Naive B cell (primary cell): ENCODE measurements at regions not wholly inside any gene's neighbourhood (a gene's known extent, or its start where the extent isn't known, plus 50 kb on each side); places are given as distances from the start of the nearest gene placed in this dataset.
A peak's percentile ranks its signal among the peaks of the same experiment; 100 is the strongest.

Source experiments
- ATAC-seq, 2 donors: fragments of 150-1000 bp; cut with Tn5 transposase; 2 replicates each; pipeline ENCODE4 v1.10.0; 2021; ENCODE audit warnings: low read depth in 2 of 2, mild to moderate bottlenecking in 2 of 2, moderate library complexity in 2 of 2
- DNase-seq: peaks from one replicate; pipeline ENCODE4 v3.0.0; 2022
- H3K27ac Mint-ChIP-seq, 6 donors: one replicate each; pipeline ENCODE4 v1.8.0; 2020 to 2022; ENCODE audit warnings: mild to moderate bottlenecking in 6 of 6, mixed read lengths in 6 of 6, moderate library complexity in 5 of 6, inconsistent platforms in 2 of 6
- H3K27me3 Mint-ChIP-seq, 3 donors: one replicate each; pipeline ENCODE4 v1.8.0; 2021 to 2022; ENCODE audit warnings: mixed read lengths in 3 of 3, mild to moderate bottlenecking in 1 of 3
- H3K36me3 Mint-ChIP-seq, 2 donors: one replicate each; pipeline ENCODE4 v1.8.0; 2020 to 2022; ENCODE audit warnings: mixed read lengths in 2 of 2, inconsistent platforms in 1 of 2, mild to moderate bottlenecking in 1 of 2
- H3K4me1 Mint-ChIP-seq, 3 donors: one replicate each; pipeline ENCODE4 v1.8.0; 2020 to 2022; ENCODE audit warnings: mixed read lengths in 3 of 3, inconsistent platforms in 1 of 3, mild to moderate bottlenecking in 1 of 3, moderate library complexity in 1 of 3
- H3K4me3 Mint-ChIP-seq, 8 donors: one replicate each; pipeline ENCODE4 v1.8.0; 2020 to 2022; ENCODE audit warnings: mild to moderate bottlenecking in 8 of 8, mixed read lengths in 8 of 8, moderate library complexity in 8 of 8, inconsistent platforms in 2 of 8
- H3K9me3 Mint-ChIP-seq, 7 donors: one replicate each; pipeline ENCODE4 v1.8.0; 2020 to 2022; ENCODE audit warnings: mixed read lengths in 7 of 7, mild to moderate bottlenecking in 5 of 7, inconsistent platforms in 2 of 7, moderate library complexity in 1 of 7

DNA sequence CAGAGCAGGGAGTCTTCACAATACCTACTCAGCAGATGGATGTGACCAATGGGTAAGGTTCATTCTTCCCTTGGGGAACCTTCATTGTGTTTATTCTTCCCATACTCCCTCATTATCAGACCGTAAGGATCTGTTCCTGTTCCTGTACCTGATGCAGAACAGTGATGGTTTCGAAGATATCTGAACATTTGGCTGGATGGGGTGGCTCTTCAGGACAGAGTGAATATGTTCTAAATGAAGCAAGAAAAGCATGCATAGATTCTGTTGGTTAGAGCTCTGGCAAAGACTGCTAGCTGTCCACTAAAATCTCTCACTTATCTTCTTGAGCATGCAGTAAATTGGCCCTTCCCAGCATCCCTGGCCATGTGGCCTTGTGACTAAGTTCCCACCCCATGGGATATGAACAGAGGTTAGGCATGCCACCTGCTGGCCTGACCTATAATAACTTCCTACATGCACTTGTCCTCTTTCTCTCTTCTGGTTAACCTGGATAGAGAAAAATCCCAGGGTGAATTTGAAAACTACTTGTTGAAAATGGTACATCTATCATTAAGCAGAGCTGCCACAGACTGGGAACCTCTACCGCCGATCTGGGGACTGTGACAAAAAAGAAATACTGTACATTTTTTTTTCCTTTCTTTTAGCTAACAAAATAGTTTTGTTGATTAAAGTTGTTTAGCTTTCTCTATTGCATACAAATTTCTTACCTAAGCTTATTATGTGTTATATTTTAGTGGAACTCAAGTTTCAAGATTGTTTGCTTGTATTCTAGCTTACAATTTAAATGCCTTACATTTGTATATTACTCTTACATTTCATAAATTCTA, 60.0 kb upstream of the BANK1 start:
- peak overlapping the region in 2 of 6 donors; percentile 26 to 66 for H3K27ac Mint-ChIP-seq
- peak; percentile 67 to 78 for ATAC-seq
- DNase-seq: peak; percentile 38

DNA sequence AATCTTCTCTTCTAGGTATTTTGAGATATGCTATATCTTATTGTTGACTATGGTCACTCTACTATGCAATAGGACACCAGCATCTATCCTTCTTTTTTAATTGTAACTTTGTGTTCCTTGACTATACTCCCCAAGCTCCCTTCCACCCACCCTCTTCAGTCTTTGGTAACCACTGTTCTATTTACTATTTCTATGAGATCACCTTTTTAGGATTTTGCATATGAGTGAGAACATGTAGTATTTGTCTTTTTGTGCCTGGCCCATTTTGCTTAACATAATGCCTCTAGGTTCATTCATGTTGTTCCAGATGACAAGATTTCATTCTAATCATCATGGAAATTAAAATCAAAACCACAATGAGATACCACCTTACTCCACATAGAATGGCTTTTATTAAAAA, 63.3 kb upstream of the BANK1 start:
- no peaks in the 10 kb centered on the region for H3K9me3 Mint-ChIP-seq
- H3K27ac Mint-ChIP-seq: no peak overlapping the region
- H3K27me3 Mint-ChIP-seq: no peaks in the 10 kb centered on the region
- DNase-seq: no peak
- H3K4me1 Mint-ChIP-seq: peaks cover 14 to 27% (median 21%) of the 10 kb centered on the region in 3 donors
- H3K36me3 Mint-ChIP-seq: no peaks in the 10 kb centered on the region
- no peak for ATAC-seq
- no peak overlapping the region for H3K4me3 Mint-ChIP-seq

More for the DNA sequence above, 60.0 kb upstream of the BANK1 start:
- no peaks in the 10 kb centered on the region for H3K27me3 Mint-ChIP-seq
- no peaks in the 10 kb centered on the region for H3K36me3 Mint-ChIP-seq
- peaks cover 12 to 22% (median 21%) of the 10 kb centered on the region in 3 donors for H3K4me1 Mint-ChIP-seq
- H3K4me3 Mint-ChIP-seq: no peak overlapping the region
- no peaks in the 10 kb centered on the region for H3K9me3 Mint-ChIP-seq

DNA sequence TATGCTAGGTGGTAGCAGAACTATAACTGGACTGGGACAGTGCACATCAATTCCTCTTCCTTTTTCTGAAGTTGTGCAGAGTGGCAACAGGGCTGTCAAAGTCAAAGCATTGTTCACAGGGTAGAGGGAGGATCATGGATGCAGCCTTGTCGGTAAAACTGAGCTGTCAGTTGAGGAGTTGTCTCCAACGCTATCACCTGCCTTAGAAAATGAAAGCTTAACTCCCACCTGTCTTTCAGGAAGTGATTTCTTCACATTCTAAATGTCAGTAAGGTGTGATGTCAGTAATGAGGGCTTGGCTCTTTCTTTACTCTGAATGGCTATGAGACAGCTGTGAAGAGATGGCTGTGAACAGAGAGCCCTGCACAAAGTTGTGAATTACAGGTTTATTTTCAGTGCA, 66.4 kb upstream of the BANK1 start:
- H3K9me3 Mint-ChIP-seq: no peaks in the 10 kb centered on the region
- H3K27ac Mint-ChIP-seq: peak overlapping the region in 2 of 6 donors; percentile 9 to 42
- peaks cover 8 to 16% (median 13%) of the 10 kb centered on the region in 3 donors for H3K4me1 Mint-ChIP-seq
- no peaks in the 10 kb centered on the region for H3K27me3 Mint-ChIP-seq
- peak overlapping the region in 1 of 8 donors; percentile 2 for H3K4me3 Mint-ChIP-seq
- ATAC-seq (peak; percentile 54 to 65), DNase-seq (no peak)
- no peaks in the 10 kb centered on the region for H3K36me3 Mint-ChIP-seq

DNA sequence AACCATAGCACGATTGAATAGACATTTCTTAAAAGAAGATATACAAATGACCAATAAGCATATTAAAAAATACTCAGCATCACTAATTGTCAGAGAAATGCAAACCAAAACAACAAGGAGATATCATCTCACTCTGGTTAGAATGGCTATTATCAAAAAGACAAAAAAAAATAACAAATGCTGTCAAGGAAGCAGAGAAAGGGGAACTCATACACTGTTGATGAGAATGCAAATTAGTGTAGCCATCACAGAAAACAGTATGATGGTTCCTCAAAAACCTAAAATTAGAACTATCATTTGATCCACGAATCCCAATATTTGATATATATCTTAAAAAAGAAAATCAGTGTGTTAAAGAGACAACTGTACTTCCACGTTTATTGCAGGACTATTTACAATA, 71.7 kb upstream of the BANK1 start:
- no peak for DNase-seq

DNA sequence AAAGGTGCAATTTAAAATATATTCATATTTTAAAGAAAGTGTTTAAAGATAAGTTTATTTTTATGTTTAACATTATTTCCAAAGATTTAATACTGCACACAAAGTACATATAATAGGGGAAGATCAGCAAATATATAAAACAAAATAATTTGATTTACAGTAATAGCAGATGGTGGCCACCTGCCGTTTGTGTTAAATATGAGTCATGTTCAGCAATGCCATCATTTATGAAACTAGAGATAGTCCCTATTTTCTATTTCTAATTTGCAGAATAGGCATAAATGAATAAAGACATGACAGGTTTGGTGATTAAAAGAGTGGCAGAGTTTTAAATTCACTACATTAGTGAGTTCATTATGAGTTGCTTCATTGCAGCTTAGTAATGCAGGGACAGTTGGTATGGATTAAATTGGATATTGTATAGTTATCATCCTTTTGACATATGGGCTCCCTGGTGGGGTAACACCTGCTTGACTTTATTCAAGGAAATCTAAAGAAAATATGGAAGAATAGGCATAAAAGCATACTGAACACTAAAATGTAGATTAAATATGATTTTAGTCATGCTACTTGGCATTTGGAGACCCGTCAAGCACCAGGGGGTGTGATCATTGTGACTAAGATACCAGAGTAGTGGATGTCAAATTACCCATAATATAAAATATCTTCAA, 78.8 kb upstream of the BANK1 start:
- no peaks in the 10 kb centered on the region for H3K27me3 Mint-ChIP-seq
- peaks cover 5 to 20% (median 8%) of the 10 kb centered on the region in 7 donors for H3K9me3 Mint-ChIP-seq
- no peak overlapping the region for H3K27ac Mint-ChIP-seq
- ATAC-seq (no peak), DNase-seq (no peak)
- H3K4me1 Mint-ChIP-seq: no peaks in the 10 kb centered on the region
- no peak overlapping the region for H3K4me3 Mint-ChIP-seq
- H3K36me3 Mint-ChIP-seq: peaks cover under 1 to 9% of the 10 kb centered on the region in 2 donors

More for the DNA sequence above, 71.7 kb upstream of the BANK1 start:
- Mint-ChIP-seq H3K4me3 (no peak overlapping the region), H3K27me3 (no peaks in the 10 kb centered on the region), H3K9me3 (peaks cover 12 to 40% (median 24%) of the 10 kb centered on the region in 7 donors), H3K4me1 (peaks cover 5 to 11% (median 7%) of the 10 kb centered on the region in 3 donors), H3K27ac (peak overlapping the region in 2 of 6 donors; percentile 45 to 49), H3K36me3 (peaks cover 15 to 26% of the 10 kb centered on the region in 2 donors)
- ATAC-seq: peak; percentile 62 to 69

DNA sequence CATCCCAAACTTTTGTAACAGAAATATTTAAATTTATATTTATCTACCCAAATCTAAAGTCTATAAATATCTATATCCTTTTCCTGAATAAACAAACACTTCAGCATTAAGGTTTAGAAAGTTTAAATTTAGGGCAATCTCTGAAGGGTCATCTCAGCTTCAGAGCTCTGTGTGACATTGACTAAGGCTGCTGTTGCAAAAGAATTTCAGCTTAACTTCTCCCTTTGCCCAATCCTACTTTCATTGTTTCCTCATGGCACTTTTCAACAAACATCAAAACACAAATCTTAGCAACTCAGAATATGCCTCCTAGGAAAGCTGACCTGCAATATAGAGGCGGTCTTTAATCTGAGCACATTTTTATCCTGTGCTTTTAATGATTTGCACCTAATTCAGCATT, 79.7 kb upstream of the BANK1 start:
- Mint-ChIP-seq H3K27me3 (no peaks in the 10 kb centered on the region), H3K9me3 (peaks cover 5 to 25% (median 15%) of the 10 kb centered on the region in 7 donors), H3K4me1 (no peaks in the 10 kb centered on the region), H3K4me3 (no peak overlapping the region), H3K27ac (no peak overlapping the region), H3K36me3 (peaks cover 5 to 13% of the 10 kb centered on the region in 2 donors)
- DNase-seq (no peak), ATAC-seq (no peak)

DNA sequence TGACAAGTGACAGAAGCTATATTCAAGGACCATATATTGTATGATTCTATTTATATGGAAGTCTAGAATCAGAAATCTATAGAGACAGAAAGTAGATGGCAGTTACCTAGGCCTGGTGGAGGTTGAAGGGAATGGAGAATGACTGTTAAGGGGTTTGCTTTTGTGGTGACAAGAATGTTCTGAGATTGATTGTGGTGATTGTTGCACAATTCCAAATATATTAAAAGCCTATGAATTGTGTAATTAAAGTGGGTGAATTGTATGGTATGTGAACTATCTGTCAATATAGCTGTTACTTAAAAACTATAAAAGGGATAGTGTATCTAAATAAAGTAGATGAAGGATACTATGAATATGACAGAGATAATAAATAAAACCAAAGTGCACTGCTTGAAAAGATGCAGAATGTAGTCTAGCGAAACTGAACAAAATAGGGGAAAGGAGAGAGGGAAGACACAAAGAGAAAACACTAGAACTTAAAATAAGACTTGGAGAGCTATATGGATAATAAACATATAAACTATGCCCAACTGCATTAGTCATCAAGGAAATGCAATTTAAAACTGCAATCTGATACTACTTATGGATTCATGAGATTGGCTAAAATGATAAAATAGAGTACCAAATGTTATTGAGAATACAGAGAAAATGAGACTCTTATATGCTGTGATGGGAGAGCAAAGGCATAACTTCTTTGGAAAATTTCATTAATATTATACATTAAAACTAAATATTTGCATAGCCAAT, 82.1 kb upstream of the BANK1 start:
- H3K9me3 Mint-ChIP-seq: peaks cover 0 to 12% (median 8%) of the 10 kb centered on the region in 7 donors
- no peak for DNase-seq
- no peaks in the 10 kb centered on the region for H3K27me3 Mint-ChIP-seq
- ATAC-seq: no peak
- H3K36me3 Mint-ChIP-seq: peaks cover 5 to 14% of the 10 kb centered on the region in 2 donors
- H3K4me3 Mint-ChIP-seq: no peak overlapping the region
- H3K4me1 Mint-ChIP-seq: no peaks in the 10 kb centered on the region
- H3K27ac Mint-ChIP-seq: peak overlapping the region in 2 of 6 donors; percentile 2 to 40

DNA sequence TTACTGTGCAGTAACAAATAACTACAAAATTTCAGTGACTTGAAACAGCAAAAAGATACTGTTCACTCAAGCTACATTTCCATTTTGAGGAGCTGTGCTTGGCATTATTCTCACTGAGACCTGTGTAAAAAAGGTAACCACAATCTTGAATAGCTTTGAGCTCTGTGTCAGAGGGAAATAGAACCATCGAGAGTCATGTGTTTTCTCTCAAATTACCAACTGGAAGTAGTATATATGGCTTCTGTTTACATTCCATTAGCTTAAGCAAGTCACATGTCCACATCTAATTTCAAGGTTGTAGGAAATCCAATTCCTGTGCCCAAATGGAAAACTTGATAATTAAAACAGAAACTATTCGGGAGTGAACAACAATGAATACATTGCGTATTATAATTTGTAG, 82.9 kb upstream of the BANK1 start:
- H3K27ac Mint-ChIP-seq: no peak overlapping the region
- ATAC-seq: no peak
- H3K27me3 Mint-ChIP-seq: no peaks in the 10 kb centered on the region

DNA sequence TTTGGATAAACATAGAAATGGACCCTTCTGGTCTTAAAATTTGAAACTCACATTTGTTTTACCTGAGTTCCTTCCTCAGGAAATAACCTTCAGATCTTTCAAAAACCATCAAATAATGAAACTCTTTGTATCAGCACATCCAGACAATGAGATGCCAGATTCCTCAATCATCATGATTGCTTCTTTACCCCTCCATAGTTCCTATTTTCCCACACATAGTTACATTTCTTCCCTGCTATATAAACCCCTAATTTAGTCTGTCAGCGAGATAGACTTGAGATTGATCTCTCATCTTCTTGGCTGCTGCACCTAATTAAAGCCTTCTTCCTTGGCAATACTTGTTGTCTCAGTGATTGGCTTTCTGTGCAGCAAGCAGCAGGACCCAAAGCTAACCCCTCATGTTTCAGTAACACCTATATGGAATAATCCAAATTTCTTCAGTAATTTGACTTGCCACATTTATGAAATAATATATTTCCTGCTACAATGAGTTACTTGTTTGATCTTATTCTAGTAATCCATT, 83.9 kb upstream of the BANK1 start:
- Mint-ChIP-seq H3K4me3 (no peak overlapping the region), H3K27me3 (no peaks in the 10 kb centered on the region), H3K9me3 (peaks cover 0 to 12% (median 8%) of the 10 kb centered on the region in 7 donors), H3K27ac (no peak overlapping the region), H3K4me1 (no peaks in the 10 kb centered on the region), H3K36me3 (peaks cover 5 to 14% of the 10 kb centered on the region in 2 donors)
- no peak for ATAC-seq
- no peak for DNase-seq

More for the DNA sequence above, 82.9 kb upstream of the BANK1 start:
- H3K36me3 Mint-ChIP-seq: peaks cover 5 to 14% of the 10 kb centered on the region in 2 donors
- no peak for DNase-seq
- H3K4me1 Mint-ChIP-seq: no peaks in the 10 kb centered on the region
- no peak overlapping the region for H3K4me3 Mint-ChIP-seq
- H3K9me3 Mint-ChIP-seq: peaks cover 0 to 12% (median 8%) of the 10 kb centered on the region in 7 donors

DNA sequence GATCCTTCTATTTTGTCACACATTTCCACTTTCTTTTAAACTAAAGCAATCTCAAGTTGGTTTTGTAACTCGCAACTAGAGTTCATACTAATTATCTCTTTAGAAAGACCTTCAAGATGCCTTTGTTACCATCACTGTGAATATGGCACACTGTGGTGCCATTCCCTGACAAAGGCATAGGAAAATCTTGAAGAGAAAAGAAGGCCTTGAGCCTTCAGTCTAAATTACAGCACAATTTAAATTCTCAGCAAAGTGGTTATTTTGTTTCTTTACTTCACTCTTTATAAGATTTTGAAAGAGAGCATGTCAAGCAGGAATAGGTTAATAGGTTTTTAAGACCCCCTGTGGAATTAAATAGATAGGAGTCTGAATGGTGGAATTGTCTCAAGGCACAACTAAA, 89.0 kb upstream of the BANK1 start:
- no peak for DNase-seq
- ATAC-seq: no peak
- Mint-ChIP-seq H3K4me3 (no peak overlapping the region), H3K9me3 (peaks cover 0 to 8% (median 6%) of the 10 kb centered on the region in 7 donors), H3K27me3 (no peaks in the 10 kb centered on the region), H3K36me3 (peaks cover 2 to 10% of the 10 kb centered on the region in 2 donors), H3K4me1 (peaks cover 20 to 22% (median 22%) of the 10 kb centered on the region in 3 donors), H3K27ac (no peak overlapping the region)

DNA sequence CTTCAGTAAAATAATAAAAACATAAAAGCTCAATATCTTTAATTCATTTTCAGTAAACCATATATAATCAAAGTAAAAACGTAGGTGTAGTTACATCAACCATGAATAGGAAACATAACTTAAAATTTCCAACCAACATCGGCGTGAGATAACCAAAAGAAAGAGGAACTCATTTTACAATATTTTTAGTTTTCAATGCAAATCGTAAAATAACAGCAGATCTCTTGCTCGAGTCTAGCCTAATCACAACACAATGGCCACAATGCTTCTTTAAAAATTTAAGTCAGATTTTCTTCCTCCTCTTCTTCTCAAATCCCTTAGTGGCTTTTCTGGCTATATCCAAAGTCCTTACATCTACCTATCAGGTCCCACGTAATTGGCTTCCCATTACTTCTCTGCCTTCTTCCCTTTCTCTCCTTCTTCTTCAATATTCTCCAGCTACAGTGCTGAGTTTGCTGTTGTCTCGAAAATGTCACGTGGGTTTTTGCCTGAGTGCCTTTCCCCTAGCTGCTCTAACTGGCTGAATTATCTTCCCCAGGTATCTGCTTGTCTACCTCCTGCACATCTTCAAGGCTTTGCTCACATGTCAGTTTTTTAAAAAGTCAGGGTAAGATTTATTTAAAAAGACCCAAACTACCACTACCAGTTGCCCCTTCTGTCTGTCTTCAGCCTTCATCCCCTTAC, 90.9 kb upstream of the BANK1 start:
- no peaks in the 10 kb centered on the region for H3K27me3 Mint-ChIP-seq
- H3K4me1 Mint-ChIP-seq: peaks cover 29 to 36% (median 35%) of the 10 kb centered on the region in 3 donors
- H3K4me3 Mint-ChIP-seq: peak overlapping the region; percentile 61 to 90 (median 82)
- peak overlapping the region; percentile 59 to 94 (median 86) for H3K27ac Mint-ChIP-seq
- H3K9me3 Mint-ChIP-seq: no peaks in the 10 kb centered on the region
- peak; percentile 35 for DNase-seq
- H3K36me3 Mint-ChIP-seq: no peaks in the 10 kb centered on the region
- peak; percentile 85 to 87 for ATAC-seq

DNA sequence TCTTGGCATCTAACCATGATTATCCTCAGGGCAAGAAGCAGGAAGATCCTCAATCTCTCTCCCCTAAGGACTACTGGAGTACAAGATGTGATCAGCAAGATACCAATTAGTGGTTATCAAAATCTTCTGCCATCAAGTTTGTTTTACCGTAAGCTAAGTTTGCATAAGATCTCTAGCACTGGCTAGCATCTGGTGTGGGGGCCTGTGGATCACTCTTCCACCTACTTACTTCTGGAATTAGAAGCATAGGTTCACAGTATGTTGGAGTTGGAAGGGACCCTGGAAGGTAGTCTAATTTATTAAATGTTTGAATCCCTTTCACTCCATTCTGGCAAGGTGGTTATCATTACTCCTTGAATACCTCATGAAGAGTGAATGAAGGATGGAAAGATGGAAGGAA, 93.3 kb upstream of the BANK1 start:
- peaks cover 37 to 53% (median 48%) of the 10 kb centered on the region in 3 donors for H3K4me1 Mint-ChIP-seq
- H3K9me3 Mint-ChIP-seq: no peaks in the 10 kb centered on the region
- DNase-seq (no peak), ATAC-seq (no peak)
- no peaks in the 10 kb centered on the region for H3K36me3 Mint-ChIP-seq
- no peaks in the 10 kb centered on the region for H3K27me3 Mint-ChIP-seq
- peak overlapping the region in 1 of 8 donors; percentile 13 for H3K4me3 Mint-ChIP-seq
- H3K27ac Mint-ChIP-seq: peak overlapping the region in 4 of 6 donors; percentile 0 to 87 (median 70)
